RWPE2 (cell line): ENCODE measurements at regions not wholly inside any gene's neighbourhood (a gene's known extent, or its start where the extent isn't known, plus 50 kb on each side); places are given as distances from the start of the nearest gene placed in this dataset.

Experiments
- ATAC-seq: fragments of 200-7000 bp; cut with Tn5 transposase; 3 replicates; pipeline ENCODE4 v1.9.1; 2021; ENCODE audit warnings: low read depth
- DNase-seq: peaks from one replicate; pipeline ENCODE4 v3.0.0-alpha.2; 2020; ENCODE audit warnings: low spot score
- H3K27ac ChIP-seq: fragments of 450-650 bp; 2 replicates; pipeline ENCODE4 v1.5.1; 2017; ENCODE audit warnings: mild to moderate bottlenecking; ENCODE audit not compliant: poor library complexity, severe bottlenecking
- H3K27me3 ChIP-seq: fragments of 250-450 bp; sonication (Bioruptor Pico); 2 replicates; pipeline ENCODE4 v1.5.1; 2021; ENCODE audit warnings: mild to moderate bottlenecking, moderate library complexity; ENCODE audit not compliant: insufficient read depth, poor library complexity, severe bottlenecking
- H3K36me3 ChIP-seq: fragments of 250-450 bp; sonication (Bioruptor Pico); 2 replicates; pipeline ENCODE4 v1.5.1; 2020; ENCODE audit warnings: low read depth, mild to moderate bottlenecking, moderate library complexity
- H3K4me1 ChIP-seq: fragments of 250-450 bp; sonication (Bioruptor Pico); 2 replicates; pipeline ENCODE4 v1.5.1; 2021; ENCODE audit warnings: mild to moderate bottlenecking, moderate library complexity; ENCODE audit not compliant: insufficient read depth, poor library complexity, severe bottlenecking
- H3K4me3 ChIP-seq: fragments of 250-450 bp; sonication (Bioruptor Pico); 2 replicates; pipeline ENCODE4 v1.5.1; 2021; ENCODE audit warnings: mild to moderate bottlenecking, moderate library complexity; ENCODE audit not compliant: severe bottlenecking
- H3K9me3 ChIP-seq: fragments of 250-450 bp; sonication (Bioruptor Pico); 2 replicates; pipeline ENCODE4 v1.5.1; 2021; ENCODE audit warnings: mild to moderate bottlenecking, moderate library complexity; ENCODE audit not compliant: severe bottlenecking
- CTCF ChIP-seq: fragments of 450-650 bp; IDR thresholded peaks from one replicate; pipeline ENCODE4 v1.5.1; 2017; ENCODE audit warnings: mild to moderate bottlenecking, moderate library complexity; ENCODE audit not compliant: poor library complexity, severe bottlenecking

DNA sequence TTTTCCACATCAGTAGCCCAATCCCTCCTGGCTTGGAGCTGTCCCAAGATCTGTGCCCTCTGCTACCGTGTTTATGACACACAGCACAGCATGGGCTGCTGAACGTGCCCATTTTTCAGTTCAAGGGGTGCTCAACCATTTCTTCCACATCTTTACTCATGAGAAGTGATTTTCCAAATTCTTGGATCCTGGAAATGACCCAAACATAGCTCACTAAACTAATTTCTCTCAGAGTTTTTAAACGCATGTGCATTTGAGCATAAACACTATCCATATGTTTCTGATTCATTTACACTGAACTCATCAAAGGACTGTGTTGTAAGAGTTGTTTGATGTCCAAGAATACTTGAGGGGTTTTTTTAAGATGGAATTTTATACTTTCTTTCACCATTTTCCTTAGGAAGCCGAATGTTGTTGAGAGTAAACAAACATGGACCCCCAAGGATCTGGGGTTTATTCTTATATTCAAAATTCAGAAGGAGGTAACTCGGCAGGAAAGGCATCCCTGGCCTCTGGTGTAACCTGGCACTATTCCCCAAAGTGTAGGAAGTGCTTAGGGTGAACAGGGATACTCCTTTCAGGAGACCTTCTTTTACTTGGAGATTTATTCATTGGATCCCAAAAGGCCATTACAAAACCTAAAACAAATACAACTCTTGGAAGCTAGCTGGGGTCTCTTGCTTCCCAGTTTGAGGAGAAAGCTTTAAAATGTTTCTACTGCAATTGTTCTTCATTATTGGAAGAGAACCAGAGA is 215.0 kb downstream of the BMP4 start:
- H3K36me3 ChIP-seq: no peaks in the 10 kb centered on the region
- no peaks in the 10 kb centered on the region for H3K9me3 ChIP-seq
- DNase-seq (no peak), ATAC-seq (no peak)
- TF ChIP-seq CTCF: no peak
- no peaks in the 10 kb centered on the region for H3K4me1 ChIP-seq
- no peaks in the 10 kb centered on the region for H3K27me3 ChIP-seq
- no peak overlapping the region for H3K27ac ChIP-seq
- H3K4me3 ChIP-seq: no peak overlapping the region

GRCh38 chr14:53740570-53740969 is 216.1 kb downstream of the BMP4 start:
- DNase-seq (no peak), ATAC-seq (no peak)
- H3K27me3 ChIP-seq: no peaks in the 10 kb centered on the region
- no peaks in the 10 kb centered on the region for H3K9me3 ChIP-seq
- H3K27ac ChIP-seq: no peak overlapping the region
- no peaks in the 10 kb centered on the region for H3K36me3 ChIP-seq
- no peak overlapping the region for H3K4me3 ChIP-seq
- TF ChIP-seq CTCF: no peak
- H3K4me1 ChIP-seq: no peaks in the 10 kb centered on the region

DNA sequence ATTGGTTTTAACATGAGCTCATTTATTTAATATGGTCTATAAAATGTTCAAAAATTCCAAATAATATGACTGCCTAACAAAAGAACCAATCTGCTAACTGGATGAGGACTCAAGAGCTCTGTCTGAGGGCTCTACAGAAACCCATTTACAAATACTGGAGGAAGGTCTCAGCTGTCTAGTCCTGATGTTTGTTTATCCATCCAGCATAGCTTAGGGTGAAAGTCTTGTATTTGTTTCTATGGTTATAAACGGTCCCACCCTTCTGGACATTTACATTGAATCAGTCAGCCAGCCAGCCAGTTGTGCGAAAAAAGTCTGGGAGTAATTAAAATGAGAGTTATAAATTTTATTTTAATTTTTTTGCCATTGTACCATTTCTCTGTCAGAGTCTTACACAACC is 220.7 kb downstream of the BMP4 start:
- ATAC-seq: no peak

DNA sequence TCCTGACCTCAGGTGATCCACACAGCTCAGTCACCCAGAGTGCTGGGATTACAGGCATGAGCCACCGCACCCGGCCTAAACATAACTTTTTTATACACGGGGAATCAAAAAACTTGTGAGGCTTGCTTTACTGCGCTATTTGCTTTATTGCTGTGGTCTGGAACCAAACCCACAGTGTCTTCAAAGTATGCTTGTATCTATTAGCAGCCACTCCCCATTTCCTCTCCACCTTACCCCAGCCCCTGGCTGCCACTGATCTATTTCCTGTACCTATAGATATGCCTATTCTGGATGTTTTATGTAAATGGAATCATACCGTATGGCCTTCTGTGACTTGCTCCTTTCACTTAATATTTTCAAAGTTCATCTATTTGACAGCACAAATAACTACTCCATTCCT is 233.4 kb downstream of the BMP4 start:
- no peaks in the 10 kb centered on the region for H3K27me3 ChIP-seq
- H3K4me3 ChIP-seq: no peak overlapping the region
- H3K4me1 ChIP-seq: no peaks in the 10 kb centered on the region
- no peaks in the 10 kb centered on the region for H3K9me3 ChIP-seq
- H3K27ac ChIP-seq: no peak overlapping the region
- no peak for TF ChIP-seq CTCF
- no peaks in the 10 kb centered on the region for H3K36me3 ChIP-seq
- no peak for ATAC-seq
- DNase-seq: no peak

More for the DNA sequence above, 220.7 kb downstream of the BMP4 start:
- no peaks in the 10 kb centered on the region for H3K9me3 ChIP-seq
- TF ChIP-seq CTCF: no peak
- no peaks in the 10 kb centered on the region for H3K4me1 ChIP-seq
- no peak overlapping the region for H3K27ac ChIP-seq
- H3K4me3 ChIP-seq: no peak overlapping the region
- H3K36me3 ChIP-seq: no peaks in the 10 kb centered on the region
- DNase-seq: no peak
- no peaks in the 10 kb centered on the region for H3K27me3 ChIP-seq

- H3K4me1 ChIP-seq: no peaks in the 10 kb centered on the region
- ATAC-seq (no peak), DNase-seq (no peak)
- TF ChIP-seq CTCF: no peak
- no peaks in the 10 kb centered on the region for H3K9me3 ChIP-seq
- H3K27me3 ChIP-seq: no peaks in the 10 kb centered on the region
- no peaks in the 10 kb centered on the region for H3K36me3 ChIP-seq
- no peak overlapping the region for H3K27ac ChIP-seq
- H3K4me3 ChIP-seq: no peak overlapping the region
Observed at GRCh38 chr14:53719536-53719935, 237.1 kb downstream of the BMP4 start.
